Fibroblast of skin of scalp (primary cell): ENCODE measurements at regions not wholly inside any gene's neighbourhood (a gene's known extent, or its start where the extent isn't known, plus 50 kb on each side); places are given as distances from the start of the nearest gene placed in this dataset.

Experiments
- DNase-seq: peaks from one replicate; pipeline ENCODE4 v3.0.0-alpha.2; 2013

DNA sequence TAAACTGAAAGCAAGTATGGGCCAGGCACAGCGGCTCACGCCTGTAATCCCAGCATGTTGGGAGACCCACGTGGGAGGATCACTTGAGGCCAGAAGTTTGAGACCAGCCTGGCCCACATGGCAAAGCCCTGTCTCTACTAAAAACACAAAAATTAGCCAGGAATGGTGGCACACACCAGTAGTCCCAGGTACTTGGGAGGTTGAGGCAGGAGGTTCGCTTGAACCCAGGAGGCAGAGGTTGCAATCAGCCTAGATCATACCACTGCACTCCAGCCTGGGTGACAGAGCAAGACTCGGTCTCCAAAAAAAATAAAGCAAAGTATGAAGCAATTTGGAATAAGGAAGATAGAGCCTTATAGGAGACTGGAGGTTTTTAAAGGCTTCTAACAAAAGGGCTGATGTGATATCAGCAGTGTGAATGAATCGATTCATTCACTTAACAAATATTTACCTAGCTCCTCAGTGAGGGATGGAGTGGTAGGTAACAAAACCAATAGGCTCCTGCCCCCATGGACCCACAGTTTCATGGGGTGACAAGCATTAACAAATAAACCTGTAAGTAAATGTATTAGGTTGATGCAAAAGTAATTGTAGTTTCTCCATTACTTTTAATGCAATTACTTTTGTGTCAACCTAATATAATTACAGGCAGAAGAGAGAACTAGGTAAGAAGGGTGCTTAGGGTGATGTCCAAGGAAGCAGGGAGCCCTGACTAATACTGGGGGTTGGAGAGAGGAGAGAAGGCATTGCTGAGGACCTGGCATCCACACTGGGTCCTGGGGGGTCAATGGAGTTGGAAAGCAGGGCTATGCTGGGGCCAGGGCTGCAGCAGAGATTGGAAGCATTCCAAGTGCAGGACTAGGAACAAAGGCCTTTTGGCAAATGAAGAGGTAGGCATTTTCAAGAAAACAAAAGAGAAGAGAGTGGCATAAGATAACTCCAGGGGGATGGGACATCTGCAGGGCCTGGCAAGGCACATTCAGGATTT is 195.4 kb upstream of the ARL4C start:
- no peak for DNase-seq

DNA sequence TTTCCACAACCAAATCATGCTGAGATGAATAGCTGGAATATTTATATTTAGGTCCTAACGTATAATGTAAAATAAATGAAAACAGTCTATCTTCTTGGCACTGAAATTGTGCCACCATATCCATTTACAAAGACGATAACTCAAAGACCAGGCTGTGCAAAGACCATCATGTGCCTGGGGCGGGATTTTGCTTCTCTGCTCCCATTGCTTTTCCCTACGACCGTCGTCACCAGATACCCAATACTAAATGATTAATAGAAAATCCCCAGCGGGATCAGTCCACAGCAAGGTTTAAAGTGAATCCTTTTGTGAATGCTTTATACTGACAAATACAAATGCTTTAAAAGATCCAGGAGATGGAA is 194.3 kb upstream of the ARL4C start:
- no peak for DNase-seq

DNA sequence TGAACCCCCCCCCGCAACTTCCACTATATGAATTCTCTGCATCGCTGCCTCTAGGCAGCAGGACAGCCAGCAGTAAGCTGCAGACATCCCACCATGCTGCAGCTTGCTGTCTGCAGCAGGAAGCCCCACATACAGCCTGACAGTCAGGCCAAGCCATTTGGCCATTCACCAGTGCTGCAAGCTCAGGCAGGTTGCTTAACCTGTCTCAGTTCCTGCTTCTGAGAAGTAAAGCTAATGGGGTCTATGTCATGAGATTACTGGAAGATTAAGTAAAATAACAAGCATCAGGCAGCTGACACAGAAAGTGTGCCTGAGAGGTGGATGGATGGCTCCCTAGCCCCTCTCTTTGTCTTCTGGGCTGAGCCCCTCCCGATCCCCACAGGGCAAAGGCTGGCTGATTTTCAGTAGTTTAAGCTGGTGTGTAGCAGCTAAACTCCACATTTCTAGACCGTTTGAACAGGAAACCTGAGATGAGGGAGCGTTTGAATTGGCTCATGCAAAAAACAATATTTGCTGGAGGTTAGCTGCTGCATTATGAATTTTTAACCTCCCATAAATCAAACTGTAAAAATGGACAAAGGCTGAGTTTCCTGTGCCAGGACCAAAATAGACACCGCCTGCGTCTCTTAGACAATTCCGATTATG is 193.8 kb upstream of the ARL4C start:
- DNase-seq: peak; percentile 43

DNA sequence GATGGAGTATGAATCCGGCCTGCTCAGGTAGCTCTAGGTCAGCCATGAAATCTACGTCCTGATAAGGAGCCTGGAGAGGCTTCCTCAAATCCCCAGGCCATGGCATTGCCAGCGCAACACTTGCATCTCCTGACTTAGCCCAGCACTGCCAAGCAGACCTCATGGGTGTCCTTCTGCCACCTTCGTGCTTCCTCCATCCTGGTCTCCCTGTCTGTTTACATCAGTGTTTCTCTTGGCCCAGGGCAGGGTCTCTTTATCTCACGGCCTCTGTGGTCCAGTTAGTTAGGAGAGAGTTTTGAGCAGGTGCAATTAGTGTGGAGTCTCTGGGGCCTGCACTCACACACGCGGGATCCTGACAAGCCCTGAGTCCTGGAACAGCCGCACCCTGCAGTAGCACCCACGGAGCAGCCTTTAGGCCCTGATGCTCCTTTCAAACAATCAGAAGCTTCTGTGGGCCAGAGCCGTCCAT is 193.1 kb upstream of the ARL4C start:
- DNase-seq: no peak

DNA sequence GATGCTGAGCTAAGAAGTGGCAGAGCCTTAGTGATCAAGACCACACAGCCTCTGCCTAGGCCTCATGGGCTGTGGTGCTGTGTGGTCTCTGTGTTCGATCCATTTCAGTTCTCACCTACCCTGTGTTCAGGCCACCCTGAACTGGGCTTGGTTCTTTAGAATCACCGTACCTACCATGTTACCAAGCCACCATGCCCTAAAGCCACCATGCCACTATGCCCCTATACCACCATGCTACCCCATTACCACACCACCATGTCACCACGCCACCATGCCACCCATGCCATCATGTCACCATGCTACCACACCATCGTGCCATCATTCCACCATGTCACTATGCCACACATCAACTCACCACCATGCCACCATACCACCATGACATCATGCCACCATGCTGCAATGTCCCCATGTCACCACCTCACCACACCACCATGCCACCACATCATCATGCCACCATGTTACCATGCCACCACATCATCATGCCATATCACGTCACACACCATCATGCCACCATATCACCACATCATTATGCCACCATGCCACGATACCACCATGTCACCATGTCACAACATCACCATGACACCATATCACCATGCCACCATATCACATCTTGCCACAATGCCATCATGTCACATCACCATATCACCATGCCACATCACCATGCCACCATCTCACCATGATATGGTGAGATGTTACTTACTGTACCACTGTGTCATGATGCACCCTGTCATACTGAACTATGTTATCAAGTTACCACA is 191.0 kb upstream of the ARL4C start:
- DNase-seq: no peak

DNA sequence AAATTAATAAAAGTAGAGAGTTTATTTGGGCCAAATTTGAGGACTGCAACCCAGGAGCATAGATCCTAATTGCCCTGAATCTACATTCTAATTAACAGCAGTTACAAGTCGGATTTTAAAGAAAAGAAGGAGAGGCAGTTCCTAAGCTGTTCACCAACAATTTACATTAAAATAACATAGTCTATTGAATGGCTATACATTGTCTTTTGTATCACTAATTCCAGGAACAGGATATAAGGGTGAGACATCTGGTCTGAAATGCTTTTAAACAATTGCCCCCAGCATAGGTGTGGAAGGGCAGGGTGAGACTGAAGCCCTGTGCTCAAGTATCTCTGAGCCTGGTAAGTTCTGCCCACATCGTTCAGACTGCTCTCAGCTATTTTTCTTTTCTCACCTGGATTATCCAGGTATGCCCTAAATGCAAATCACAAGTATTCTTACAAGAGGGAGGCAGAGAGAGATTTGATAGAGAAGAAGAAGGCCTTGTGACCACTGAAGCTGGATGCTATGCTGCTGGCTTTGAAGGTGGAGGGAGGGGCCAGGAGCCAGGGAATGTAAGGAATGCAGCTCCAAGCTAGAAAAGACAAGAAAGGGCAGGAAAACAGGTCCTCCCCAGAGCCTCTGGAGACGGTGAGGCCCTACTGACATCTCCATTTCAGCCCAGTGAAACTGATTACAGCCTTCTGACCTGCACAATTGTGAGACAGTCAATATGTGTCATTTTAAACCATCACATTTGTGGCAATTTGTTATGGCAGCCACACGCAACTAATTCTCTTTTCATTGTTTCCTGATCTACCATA is 189.4 kb upstream of the ARL4C start:
- DNase-seq: peak; percentile 49

DNA sequence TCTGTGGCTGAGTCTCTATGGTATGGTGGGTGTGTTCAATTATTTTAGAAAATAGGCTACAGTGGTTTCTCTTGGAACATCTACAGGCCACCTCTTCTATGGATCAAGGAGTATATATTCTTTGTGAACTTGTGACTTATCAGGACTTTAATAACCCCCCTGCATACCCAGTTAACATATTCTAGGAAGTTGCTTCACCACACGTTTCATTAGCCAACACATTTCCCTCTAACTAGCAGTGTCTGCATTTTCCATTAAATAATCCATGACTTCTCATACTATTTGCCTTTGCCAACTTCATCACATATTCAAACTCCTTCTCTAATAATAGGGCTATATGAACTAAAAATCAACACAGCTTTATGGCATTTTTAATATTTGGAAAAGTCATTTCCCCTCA is 187.6 kb upstream of the ARL4C start:
- no peak for DNase-seq

DNA sequence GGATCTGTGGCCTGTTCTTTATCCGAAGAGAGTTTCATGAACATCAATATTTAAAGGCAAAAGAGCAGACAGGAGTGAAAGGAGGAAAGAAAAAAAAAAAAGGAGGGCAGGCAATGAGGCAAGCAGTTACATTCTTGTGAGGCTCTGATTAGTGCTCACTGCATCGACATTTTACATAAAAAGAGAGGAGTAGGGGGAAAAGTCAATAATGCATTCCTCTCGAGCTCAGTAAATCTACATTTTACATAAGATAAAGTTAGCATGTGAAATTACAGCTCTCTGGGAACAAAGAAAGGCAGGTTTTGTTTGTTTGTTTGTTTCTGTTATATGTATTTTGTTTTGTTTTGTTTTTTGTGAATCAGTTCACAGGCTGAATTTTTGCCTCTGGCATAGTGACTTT is 187.1 kb upstream of the ARL4C start:
- DNase-seq: no peak

DNA sequence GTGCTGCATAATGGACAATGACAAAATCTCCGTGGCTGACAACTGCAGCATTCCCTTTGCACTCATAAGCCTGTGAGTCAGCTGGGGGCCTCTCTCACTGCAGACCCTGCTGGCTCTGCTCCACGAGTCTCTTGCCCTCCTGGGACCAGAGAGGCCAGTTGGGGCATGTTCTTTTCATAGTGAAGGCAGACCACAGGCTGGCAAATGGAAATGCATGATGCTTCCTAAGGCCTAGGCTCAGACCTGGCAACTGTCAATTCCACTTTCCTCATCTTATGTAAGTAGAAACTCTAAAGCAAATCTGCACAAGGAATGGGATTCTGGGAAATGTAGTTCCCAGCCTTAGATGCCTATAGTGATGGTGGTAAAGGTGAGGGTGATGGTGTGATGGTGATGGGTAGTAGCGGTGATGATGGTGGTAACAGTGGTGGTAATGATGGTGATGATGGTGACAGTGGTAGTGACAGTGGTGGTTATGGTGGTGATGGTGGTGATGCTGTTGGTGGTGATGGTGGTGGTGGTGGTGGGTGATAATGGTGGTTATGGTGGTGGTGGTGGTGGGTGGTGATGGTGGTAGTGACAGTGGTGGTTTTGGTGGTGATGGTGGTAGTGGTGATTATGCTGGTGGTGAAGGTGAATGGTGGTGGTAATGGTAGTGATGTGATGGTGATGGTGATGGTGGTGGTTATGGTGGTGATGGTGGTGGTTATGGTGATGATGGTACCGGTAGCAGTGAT is 185.8 kb upstream of the ARL4C start:
- DNase-seq: peak; percentile 66

DNA sequence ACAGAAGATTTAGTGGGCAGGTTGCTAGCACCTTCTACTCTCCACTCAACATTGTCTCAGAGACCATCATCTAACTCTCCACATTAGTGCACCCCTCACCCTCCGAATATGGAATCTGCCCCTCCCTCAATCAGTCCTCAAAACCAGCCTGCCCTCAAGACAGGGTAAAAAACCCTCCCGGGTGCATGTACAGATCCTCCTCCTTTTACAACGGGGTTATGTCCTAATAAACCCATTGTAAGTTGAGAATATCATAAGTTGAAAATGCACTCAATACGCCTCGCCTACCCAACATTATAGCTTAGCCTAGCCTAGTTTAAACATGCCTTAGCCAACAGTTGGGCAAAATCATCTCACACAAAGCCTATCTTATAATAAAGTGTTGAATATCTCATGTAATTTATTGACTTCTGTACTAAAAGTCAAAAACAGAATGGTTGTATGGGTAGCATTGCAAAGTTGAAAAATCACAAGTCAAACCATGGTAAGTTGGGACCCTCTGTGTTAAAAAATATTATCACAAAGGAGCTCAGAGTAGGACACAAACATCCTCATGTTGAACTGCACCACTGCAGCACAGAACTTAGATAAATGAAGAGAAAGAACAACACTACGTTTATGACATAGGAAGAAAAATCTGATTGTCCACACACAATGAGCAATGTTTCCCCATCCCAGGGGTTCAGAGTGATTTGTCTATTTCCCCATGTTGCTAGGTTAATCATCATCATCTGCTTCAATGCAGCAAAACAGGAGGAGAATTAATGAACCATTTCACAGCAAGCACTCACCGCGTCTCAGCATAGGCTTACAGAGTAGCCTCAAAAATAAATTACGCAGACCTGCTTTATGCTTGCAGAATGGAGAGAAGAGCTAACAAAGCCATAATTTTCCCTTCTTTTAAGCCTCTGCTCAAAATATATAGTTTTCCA is 184.1 kb upstream of the ARL4C start:
- no peak for DNase-seq

DNA sequence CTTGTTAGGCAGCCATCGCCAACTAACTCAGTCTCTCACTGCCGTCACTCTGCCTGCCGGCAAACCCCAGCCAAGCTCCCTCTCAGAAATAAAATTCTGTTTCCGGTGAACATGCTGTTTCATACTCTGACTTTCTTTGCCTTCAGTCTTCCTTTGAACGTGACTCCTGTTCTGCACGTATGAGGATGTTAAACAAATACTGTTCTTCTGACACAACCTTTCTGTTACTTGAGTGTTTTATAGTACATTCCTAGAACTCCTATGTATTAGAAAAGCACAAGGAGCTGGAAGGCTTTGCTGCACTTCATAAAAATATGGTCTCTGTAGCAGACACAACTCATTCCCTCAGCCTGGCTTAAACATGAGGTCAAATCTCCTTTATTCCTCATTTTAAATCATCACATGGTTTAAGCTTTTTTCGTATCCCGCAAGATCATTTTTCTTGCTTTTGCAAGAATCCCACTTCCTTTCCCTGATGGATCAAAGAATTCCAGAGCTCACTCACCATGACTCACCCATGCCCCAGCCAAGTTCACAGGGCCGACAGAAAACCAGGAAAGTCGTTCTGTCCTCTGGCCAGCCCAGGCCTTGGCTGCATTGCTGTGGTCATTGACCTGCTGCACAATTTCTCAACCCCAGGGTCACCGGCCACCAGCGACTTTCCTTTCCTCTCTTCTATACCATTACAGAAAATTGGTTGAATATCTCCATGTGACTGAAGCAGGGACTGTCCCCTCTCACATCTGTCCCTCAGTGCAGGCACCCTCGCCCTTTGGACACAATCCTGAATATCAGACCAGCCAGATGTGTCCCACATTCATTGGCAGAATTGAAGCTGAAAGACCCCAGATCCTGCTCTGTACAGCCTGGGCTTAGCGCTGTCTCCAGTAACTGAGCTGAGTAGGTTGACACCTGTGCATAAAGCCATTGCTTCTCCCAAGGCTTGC is 183.1 kb upstream of the ARL4C start:
- peak; percentile 94 for DNase-seq

DNA sequence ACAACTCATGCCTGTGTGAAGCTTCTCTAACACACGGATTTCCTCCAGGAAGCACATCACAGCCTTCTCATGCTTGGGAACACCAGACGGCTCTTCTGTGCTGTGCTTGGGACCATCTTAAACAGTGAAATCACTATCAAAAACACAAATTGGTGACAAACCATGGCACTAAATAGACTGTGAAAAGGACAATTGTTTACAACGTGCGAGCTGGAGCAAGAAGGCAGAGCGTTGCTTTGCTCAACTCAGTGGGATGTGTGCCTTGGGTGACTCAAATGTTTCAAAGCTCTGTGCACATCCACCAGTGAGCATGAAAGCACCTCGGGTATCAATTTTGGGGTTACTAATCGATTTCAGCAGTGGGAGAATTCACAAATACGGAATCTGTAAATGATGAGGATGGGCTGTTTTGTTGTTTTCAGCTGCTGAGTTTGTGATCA is 182.4 kb upstream of the ARL4C start:
- no peak for DNase-seq

DNA sequence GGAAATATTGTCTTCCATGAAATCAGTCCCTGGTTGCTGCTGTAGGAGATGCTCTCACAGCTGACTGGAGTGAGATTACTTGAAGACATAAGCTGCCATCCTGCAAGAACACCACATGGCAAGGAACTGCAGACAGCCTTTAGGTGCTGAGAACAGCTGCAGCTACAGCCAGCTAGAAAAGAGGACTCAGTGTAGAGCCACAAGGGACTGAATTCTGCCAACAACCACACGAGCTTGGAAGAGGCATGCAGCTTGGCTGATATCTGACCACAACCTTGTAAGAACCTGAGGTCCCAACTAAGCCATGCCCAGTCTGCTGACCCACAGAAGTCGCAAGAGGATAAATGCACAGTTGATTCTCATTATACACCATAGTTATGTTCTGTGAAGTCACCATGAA is 181.8 kb upstream of the ARL4C start:
- peak; percentile 79 for DNase-seq

DNA sequence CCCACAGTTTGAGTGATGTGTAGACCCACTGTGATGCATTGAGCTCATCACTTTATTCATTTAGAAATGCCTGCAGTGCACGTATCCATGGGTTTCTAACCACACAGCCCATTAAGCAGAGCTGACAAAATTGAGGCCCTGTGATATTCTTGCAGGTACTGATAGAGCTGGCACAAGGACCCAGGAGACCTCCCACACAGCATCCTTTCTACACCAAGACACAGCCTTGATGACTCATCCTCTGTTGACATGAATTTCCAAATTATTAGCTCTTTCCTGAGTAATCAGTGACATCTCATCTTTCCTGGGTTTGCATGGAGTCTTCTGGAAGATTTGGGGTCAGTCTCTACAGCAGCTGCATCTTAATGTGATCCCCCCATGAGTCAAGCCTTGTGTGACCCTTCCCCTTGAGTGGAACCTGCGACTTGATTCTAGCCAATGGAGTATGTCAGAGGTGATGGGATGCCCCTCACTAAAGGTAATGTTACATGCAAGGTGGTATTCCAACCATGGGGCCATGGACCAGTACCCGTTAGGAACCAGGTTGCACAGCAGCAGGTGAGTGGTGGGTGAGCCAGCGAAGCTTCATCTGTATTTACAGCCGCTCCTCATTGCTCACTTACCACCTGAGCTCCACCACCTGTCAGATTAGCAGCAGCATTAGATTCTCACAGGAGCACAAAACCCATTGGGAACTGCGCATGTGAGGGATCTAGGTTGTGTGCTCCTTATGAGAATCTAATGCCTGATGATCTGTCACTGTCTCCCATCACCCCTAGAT is 181.1 kb upstream of the ARL4C start:
- DNase-seq: peak; percentile 65

DNA sequence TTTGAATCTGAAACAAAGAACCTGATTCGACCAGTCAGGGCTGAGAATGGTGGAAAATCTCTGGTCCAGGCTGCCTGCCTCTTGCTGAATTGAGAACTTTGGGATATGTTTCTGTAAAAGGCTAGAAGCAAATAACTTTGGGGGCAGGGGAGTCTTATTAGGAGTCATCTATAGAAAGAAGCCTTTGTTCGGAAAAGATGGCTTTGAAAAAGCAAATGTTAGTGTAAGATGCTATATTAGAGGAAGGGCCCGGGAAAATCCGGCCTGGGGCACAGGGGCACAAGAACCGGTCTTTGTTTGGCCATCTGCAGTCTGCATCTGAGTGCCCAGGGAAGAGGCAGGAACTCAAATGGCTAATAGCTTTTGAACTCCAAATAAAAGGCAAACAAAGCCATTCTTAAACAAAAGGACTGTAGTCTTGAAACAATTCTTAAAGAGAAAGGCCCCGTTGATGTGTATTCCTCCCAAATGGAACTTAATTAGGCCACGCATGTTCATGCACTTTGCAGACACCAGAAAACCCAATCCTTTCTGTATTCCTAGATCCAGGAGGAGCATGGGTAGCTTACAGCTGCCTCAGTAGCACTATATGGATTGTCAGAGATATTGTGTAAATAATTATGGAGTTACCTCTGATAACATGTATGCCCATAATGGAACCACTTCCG is 180.0 kb upstream of the ARL4C start:
- no peak for DNase-seq

DNA sequence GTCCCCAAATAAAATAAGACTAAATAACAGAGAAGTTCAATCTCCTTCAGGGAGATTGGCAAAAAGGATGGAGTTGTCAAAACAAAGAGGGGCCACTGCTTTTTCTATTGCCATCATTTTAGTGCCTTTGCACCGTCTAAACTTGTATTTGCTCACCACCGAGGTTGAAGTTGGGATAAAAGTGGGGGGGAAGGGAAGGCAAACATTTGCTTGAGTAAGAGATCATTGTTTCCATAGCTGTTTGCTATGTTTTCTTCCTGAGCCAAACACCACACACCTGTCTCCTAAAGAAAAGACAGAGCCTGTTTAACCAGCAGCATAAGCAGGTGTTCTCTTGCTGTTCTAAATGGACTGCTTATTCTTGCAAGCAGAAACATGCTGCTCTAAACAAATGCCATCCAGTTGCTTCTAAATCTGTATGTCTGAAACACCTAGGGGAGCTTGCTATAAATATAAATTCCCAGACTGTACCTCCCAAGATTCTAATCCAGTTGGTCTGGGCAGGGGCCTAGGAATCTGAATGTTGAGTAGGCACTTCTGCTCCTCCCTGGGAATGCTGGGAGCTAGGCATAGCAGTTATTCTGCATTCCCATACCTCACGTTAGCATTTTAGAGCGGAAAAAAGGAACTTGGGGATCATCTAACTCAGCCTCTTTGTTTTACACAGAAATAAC is 179.4 kb upstream of the ARL4C start:
- DNase-seq: no peak

DNA sequence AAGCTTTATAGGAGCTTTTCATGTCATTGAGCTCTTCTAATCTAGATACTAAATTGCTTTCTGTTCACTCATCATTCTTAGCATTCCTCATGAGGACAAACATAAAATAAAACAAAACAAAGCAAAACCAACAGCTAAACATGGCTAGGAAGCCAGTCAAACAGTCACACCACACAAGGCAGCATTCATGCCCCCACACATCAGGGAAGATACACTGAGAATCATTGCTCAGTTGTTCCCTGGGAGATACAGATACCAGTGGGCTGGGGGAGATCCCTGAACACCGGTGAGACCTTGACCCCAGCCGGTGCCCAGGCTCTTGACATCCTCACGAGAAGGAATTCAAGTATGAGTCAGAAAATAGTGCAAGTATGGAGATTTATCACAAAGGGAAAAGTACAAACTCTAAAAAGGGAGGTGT is 177.9 kb upstream of the ARL4C start:
- DNase-seq: peak; percentile 85
